ENCODE measurements at regions not wholly inside any gene's neighbourhood (a gene's known extent, or its start where the extent isn't known, plus 50 kb on each side); places are given as distances from the start of the nearest gene placed in this dataset.

DNA sequence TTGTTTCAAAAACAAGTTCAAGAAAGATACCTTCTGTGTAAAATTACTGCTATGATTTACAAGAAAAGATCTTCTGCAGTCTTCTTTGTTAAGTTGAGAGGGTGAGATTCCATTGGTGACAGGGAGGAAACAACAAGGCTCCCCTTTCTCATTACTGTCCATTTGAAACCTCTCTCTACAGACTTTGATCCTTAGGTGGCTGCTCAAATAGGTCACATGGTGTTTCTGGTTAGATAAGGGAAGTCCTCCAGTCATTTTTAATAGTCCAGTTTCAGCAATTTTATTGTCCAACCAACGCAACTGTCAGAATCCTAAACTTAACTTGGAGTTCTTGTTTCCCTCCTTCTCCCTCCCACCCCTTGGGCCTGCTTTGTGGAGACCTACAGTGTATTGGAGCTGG, 390.4 kb downstream of the EFNB2 start:
- TF ChIP-seq, protein P1, sequence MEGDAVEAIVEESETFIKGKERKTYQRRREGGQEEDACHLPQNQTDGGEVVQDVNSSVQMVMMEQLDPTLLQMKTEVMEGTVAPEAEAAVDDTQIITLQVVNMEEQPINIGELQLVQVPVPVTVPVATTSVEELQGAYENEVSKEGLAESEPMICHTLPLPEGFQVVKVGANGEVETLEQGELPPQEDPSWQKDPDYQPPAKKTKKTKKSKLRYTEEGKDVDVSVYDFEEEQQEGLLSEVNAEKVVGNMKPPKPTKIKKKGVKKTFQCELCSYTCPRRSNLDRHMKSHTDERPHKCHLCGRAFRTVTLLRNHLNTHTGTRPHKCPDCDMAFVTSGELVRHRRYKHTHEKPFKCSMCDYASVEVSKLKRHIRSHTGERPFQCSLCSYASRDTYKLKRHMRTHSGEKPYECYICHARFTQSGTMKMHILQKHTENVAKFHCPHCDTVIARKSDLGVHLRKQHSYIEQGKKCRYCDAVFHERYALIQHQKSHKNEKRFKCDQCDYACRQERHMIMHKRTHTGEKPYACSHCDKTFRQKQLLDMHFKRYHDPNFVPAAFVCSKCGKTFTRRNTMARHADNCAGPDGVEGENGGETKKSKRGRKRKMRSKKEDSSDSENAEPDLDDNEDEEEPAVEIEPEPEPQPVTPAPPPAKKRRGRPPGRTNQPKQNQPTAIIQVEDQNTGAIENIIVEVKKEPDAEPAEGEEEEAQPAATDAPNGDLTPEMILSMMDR (IDR thresholded peaks at IDR 0.05) = no peak
- TF ChIP-seq POLR2A (IDR thresholded peaks at IDR 0.05) = no peak

Measured in thyroid gland (tissue), 4 donors.